ENCODE measurements at regions not wholly inside any gene's neighbourhood (a gene's known extent, or its start where the extent isn't known, plus 50 kb on each side); places are given as distances from the start of the nearest gene placed in this dataset.

GRCh38 chr10:9097206-9097990, 1042.9 kb downstream of the GATA3 start:
- TF ChIP-seq CTCF (IDR thresholded peaks at IDR 0.05; ENCODE audit: low read depth, low read length, poor library complexity, severe bottlenecking) = no peak
- TF ChIP-seq EZH2phosphoT487 (IDR thresholded peaks at IDR 0.05; ENCODE audit: borderline replicate concordance, low read length) = no peak
- Histone ChIP-seq H3K27ac (ENCODE audit: low read depth, low read length) (no peak overlapping the region), H4K20me1 (ENCODE audit: control insufficient read depth, insufficient read depth, low read depth, low read length) (no peaks in the 10 kb centered on the region), H3F3A (ENCODE audit: control insufficient read depth, insufficient read depth) (no peaks in the 10 kb centered on the region), H3K79me2 (ENCODE audit: control insufficient read depth, low read length) (no peaks in the 10 kb centered on the region), H3K27me3 (ENCODE audit: control insufficient read depth, low read length) (no peaks in the 10 kb centered on the region), H3K4me1 (ENCODE audit: control insufficient read depth, low read length) (no peaks in the 10 kb centered on the region), H3K4me3 (ENCODE audit: low read length) (no peak overlapping the region), H3K9me3 (ENCODE audit: control insufficient read depth, insufficient read depth, low read length) (no peaks in the 10 kb centered on the region), H3K9me2 (replicated peaks; ENCODE audit: control insufficient read depth, low read length) (no peaks in the 10 kb centered on the region; the same call in 1 of the 2 replicates), H3K4me2 (ENCODE audit: low read length) (no peak overlapping the region), H3K36me3 (ENCODE audit: control insufficient read depth, low read length) (no peaks in the 10 kb centered on the region)

- H3K36me3 ChIP-seq (ENCODE audit: control insufficient read depth, low read length) = no peaks in the 10 kb centered on the region
- no peaks in the 10 kb centered on the region for H3K9me3 ChIP-seq (ENCODE audit: control insufficient read depth, insufficient read depth, low read length)
- no peaks in the 10 kb centered on the region; the same call in 1 of the 2 replicates for H3K9me2 ChIP-seq (replicated peaks; ENCODE audit: control insufficient read depth, low read length)
- H3K4me3 ChIP-seq (ENCODE audit: low read length) = no peak overlapping the region
- no peak overlapping the region for H3K4me2 ChIP-seq (ENCODE audit: low read length)
- no peak for TF ChIP-seq EZH2phosphoT487 (IDR thresholded peaks at IDR 0.05; ENCODE audit: borderline replicate concordance, low read length)
- TF ChIP-seq CTCF (IDR thresholded peaks at IDR 0.05; ENCODE audit: low read depth, low read length, poor library complexity, severe bottlenecking) = no peak
- no peaks in the 10 kb centered on the region for H4K20me1 ChIP-seq (ENCODE audit: control insufficient read depth, insufficient read depth, low read depth, low read length)
- H3F3A ChIP-seq (ENCODE audit: control insufficient read depth, insufficient read depth) = no peaks in the 10 kb centered on the region
- H3K27me3 ChIP-seq (ENCODE audit: control insufficient read depth, low read length) = no peaks in the 10 kb centered on the region
- H3K27ac ChIP-seq (ENCODE audit: low read depth, low read length) = no peak overlapping the region
- no peaks in the 10 kb centered on the region for H3K4me1 ChIP-seq (ENCODE audit: control insufficient read depth, low read length)
- H3K79me2 ChIP-seq (ENCODE audit: control insufficient read depth, low read length) = no peaks in the 10 kb centered on the region
Measured at GRCh38 chr10:9097991-9098306, 1043.5 kb downstream of the GATA3 start.

- Histone ChIP-seq H3K4me2 (ENCODE audit: low read length) (no peak overlapping the region), H3K27ac (ENCODE audit: low read depth, low read length) (no peak overlapping the region), H3K36me3 (ENCODE audit: control insufficient read depth, low read length) (no peaks in the 10 kb centered on the region), H3F3A (ENCODE audit: control insufficient read depth, insufficient read depth) (no peaks in the 10 kb centered on the region), H4K20me1 (ENCODE audit: control insufficient read depth, insufficient read depth, low read depth, low read length) (no peaks in the 10 kb centered on the region), H3K79me2 (ENCODE audit: control insufficient read depth, low read length) (no peaks in the 10 kb centered on the region), H3K4me3 (ENCODE audit: low read length) (no peak overlapping the region), H3K27me3 (ENCODE audit: control insufficient read depth, low read length) (no peaks in the 10 kb centered on the region), H3K4me1 (ENCODE audit: control insufficient read depth, low read length) (no peaks in the 10 kb centered on the region), H3K9me3 (ENCODE audit: control insufficient read depth, insufficient read depth, low read length) (no peaks in the 10 kb centered on the region), H3K9me2 (replicated peaks; ENCODE audit: control insufficient read depth, low read length) (no peaks in the 10 kb centered on the region; the same call in 1 of the 2 replicates)
- no peak for TF ChIP-seq EZH2phosphoT487 (IDR thresholded peaks at IDR 0.05; ENCODE audit: borderline replicate concordance, low read length)
- no peak for TF ChIP-seq CTCF (IDR thresholded peaks at IDR 0.05; ENCODE audit: low read depth, low read length, poor library complexity, severe bottlenecking)
Measured at GRCh38 chr10:9102026-9102425, 1047.5 kb downstream of the GATA3 start.

Data from DOHH2 (cell line).